CD4-positive, alpha-beta memory T cell (primary cell): ENCODE measurements at regions not wholly inside any gene's neighbourhood (a gene's known extent, or its start where the extent isn't known, plus 50 kb on each side); places are given as distances from the start of the nearest gene placed in this dataset.

ENCODE experiments used
- CTCF ChIA-PET: fragments of 350-600 bp; sonication (Branson Sonifier 250); formaldehyde crosslinking; loops from one replicate; lab custom pipeline; 2021; ENCODE audit warnings: inconsistent platforms; ENCODE audit not compliant: partially characterized antibody; lab: Charles Lee
- POLR2A ChIA-PET: fragments of 350-600 bp; sonication (Branson Sonifier 250); formaldehyde crosslinking; loops from one replicate; lab custom pipeline; 2021; ENCODE audit not compliant: partially characterized antibody; lab: Charles Lee
- DNase-seq, 5 donors: peaks; one replicate each; pipeline versions ENCODE4 v3.0.0 to v3.0.0-alpha.2; 2020 to 2022; ENCODE audit warnings: mixed read lengths in 1 of 5
- H3K27ac ChIP-seq: one replicate; pipeline ENCODE4 v1.7.0; 2013; ENCODE audit warnings: low read depth, low read length
- H3K27me3 ChIP-seq: 2 replicates; pipeline ENCODE4 v1.7.0; 2013; ENCODE audit warnings: mild to moderate bottlenecking, low read length, moderate library complexity; ENCODE audit not compliant: insufficient read depth
- H3K36me3 ChIP-seq: 2 replicates; pipeline ENCODE4 v1.7.0; 2013; ENCODE audit warnings: mild to moderate bottlenecking, low read length, moderate library complexity; ENCODE audit not compliant: insufficient read depth
- H3K4me1 ChIP-seq: 2 replicates; pipeline ENCODE4 v1.7.0; 2013; ENCODE audit warnings: mild to moderate bottlenecking, low read length, moderate library complexity; ENCODE audit not compliant: insufficient read depth
- H3K4me3 ChIP-seq, 2 donors: one replicate each; pipeline ENCODE4 v1.7.0; 2013; ENCODE audit warnings: low read length in 2 of 2, mild to moderate bottlenecking in 1 of 2
- H3K9me3 ChIP-seq, 2 donors: one replicate each; pipeline ENCODE4 v1.7.0; 2013; ENCODE audit warnings: low read length in 2 of 2, control low read depth in 1 of 2; ENCODE audit not compliant: control insufficient read depth in 1 of 2
- H3K27ac Mint-ChIP-seq, 7 donors: one replicate each; pipeline ENCODE4 v1.8.0; 2020 to 2021; ENCODE audit warnings: mixed read lengths in 7 of 7, mild to moderate bottlenecking in 6 of 7, inconsistent platforms in 3 of 7, moderate library complexity in 3 of 7
- H3K27me3 Mint-ChIP-seq, 2 donors: one replicate each; pipeline ENCODE4 v1.8.0; 2020 to 2021; ENCODE audit warnings: mixed read lengths in 2 of 2
- H3K36me3 Mint-ChIP-seq, 2 donors: one replicate each; pipeline ENCODE4 v1.8.0; 2020 to 2021; ENCODE audit warnings: mixed read lengths in 2 of 2, inconsistent platforms in 1 of 2, mild to moderate bottlenecking in 1 of 2
- H3K4me1 Mint-ChIP-seq, 4 donors: one replicate each; pipeline ENCODE4 v1.8.0; 2020 to 2021; ENCODE audit warnings: mixed read lengths in 4 of 4, mild to moderate bottlenecking in 1 of 4
- H3K4me3 Mint-ChIP-seq, 8 donors: one replicate each; pipeline ENCODE4 v1.8.0; 2020 to 2021; ENCODE audit warnings: mixed read lengths in 8 of 8, mild to moderate bottlenecking in 7 of 8, moderate library complexity in 6 of 8, inconsistent platforms in 3 of 8
- H3K9me3 Mint-ChIP-seq, 8 donors: one replicate each; pipeline ENCODE4 v1.8.0; 2020 to 2021; ENCODE audit warnings: mixed read lengths in 8 of 8, mild to moderate bottlenecking in 5 of 8, inconsistent platforms in 3 of 8, moderate library complexity in 1 of 8
- intact Hi-C: fragments of 100-400 bp; cut with micrococcal nuclease; formaldehyde crosslinking; loops from one replicate; pipeline ENCODE4 v1.15.1; 2023

- CTCF ChIA-PET: no interaction called here
- peaks cover 4 to 6% of the 10 kb centered on the region in 2 donors for H3K27me3 Mint-ChIP-seq
- H3K27ac ChIP-seq: no peak overlapping the region
- no peaks in the 10 kb centered on the region for H3K4me1 ChIP-seq
- H3K4me3 ChIP-seq: no peak overlapping the region
- no peaks in the 10 kb centered on the region for H3K36me3 Mint-ChIP-seq
- H3K27me3 ChIP-seq: no peaks in the 10 kb centered on the region
- no peak overlapping the region for H3K4me3 Mint-ChIP-seq
- intact Hi-C loops: no loop called here
- H3K4me1 Mint-ChIP-seq: no peaks in the 10 kb centered on the region
- no peak for DNase-seq
- POLR2A ChIA-PET: no interaction called here
- H3K9me3 ChIP-seq: no peaks in the 10 kb centered on the region
- H3K27ac Mint-ChIP-seq: no peak overlapping the region
- H3K36me3 ChIP-seq: no peaks in the 10 kb centered on the region
- H3K9me3 Mint-ChIP-seq: peaks cover 0 to 4% (median 0%) of the 10 kb centered on the region in 8 donors
These were observed 108.6 kb downstream of the RAB11FIP2 start for GRCh38 chr10:117938104-117938503.

DNA sequence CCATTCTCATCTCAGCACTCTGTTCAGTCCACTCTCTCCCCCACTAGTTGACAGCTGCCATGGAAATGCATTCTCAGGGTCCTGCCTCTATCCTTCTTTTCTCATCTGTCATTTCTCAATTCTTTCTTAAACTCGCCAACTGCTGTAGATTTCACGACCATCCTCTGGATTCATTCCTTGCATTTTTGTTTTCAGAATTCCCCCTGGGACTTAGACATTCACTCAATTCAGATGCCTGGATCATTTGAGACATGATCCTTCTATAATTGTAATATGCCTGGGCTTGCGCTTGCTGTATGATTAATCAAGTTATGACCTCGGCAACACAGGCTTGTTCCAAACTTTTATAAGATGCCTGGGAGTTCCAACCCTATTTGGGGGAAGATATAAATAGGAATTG, 104.5 kb downstream of the RAB11FIP2 start:
- no peak overlapping the region for H3K27ac Mint-ChIP-seq
- H3K4me3 ChIP-seq: no peak overlapping the region
- H3K9me3 ChIP-seq: no peaks in the 10 kb centered on the region
- ChIA-PET CTCF (no interaction called here), POLR2A (no interaction called here)
- intact Hi-C loops: no loop called here
- no peaks in the 10 kb centered on the region for H3K36me3 ChIP-seq
- H3K4me1 Mint-ChIP-seq: no peaks in the 10 kb centered on the region
- H3K27ac ChIP-seq: no peak overlapping the region
- H3K4me1 ChIP-seq: no peaks in the 10 kb centered on the region
- H3K9me3 Mint-ChIP-seq: peaks cover 0 to 3% (median 0%) of the 10 kb centered on the region in 8 donors
- peaks cover 6 to 9% of the 10 kb centered on the region in 2 donors for H3K27me3 Mint-ChIP-seq
- H3K27me3 ChIP-seq: no peaks in the 10 kb centered on the region
- DNase-seq: no peak
- H3K4me3 Mint-ChIP-seq: no peak overlapping the region
- no peaks in the 10 kb centered on the region for H3K36me3 Mint-ChIP-seq

- DNase-seq: no peak
- CTCF ChIA-PET: no interaction called here
- Histone ChIP-seq H3K4me3 (no peak overlapping the region), H3K27me3 (no peaks in the 10 kb centered on the region), H3K9me3 (no peaks in the 10 kb centered on the region), H3K27ac (no peak overlapping the region), H3K4me1 (no peaks in the 10 kb centered on the region), H3K36me3 (no peaks in the 10 kb centered on the region)
- POLR2A ChIA-PET: no interaction called here
- H3K4me3 Mint-ChIP-seq: no peak overlapping the region
- H3K27ac Mint-ChIP-seq: no peak overlapping the region
- intact Hi-C loops: no loop called here
- H3K9me3 Mint-ChIP-seq: peaks cover 0 to 3% (median 0%) of the 10 kb centered on the region in 8 donors
- H3K36me3 Mint-ChIP-seq: no peaks in the 10 kb centered on the region
- H3K4me1 Mint-ChIP-seq: no peaks in the 10 kb centered on the region
- peaks cover 6 to 9% of the 10 kb centered on the region in 2 donors for H3K27me3 Mint-ChIP-seq
These were observed 101.9 kb downstream of the RAB11FIP2 start for GRCh38 chr10:117944676-117945447.

GRCh38 chr10:117945651-117946050, 101.1 kb downstream of the RAB11FIP2 start:
- no peak overlapping the region for H3K4me3 Mint-ChIP-seq
- POLR2A ChIA-PET: no interaction called here
- no peak overlapping the region for H3K27ac Mint-ChIP-seq

DNA sequence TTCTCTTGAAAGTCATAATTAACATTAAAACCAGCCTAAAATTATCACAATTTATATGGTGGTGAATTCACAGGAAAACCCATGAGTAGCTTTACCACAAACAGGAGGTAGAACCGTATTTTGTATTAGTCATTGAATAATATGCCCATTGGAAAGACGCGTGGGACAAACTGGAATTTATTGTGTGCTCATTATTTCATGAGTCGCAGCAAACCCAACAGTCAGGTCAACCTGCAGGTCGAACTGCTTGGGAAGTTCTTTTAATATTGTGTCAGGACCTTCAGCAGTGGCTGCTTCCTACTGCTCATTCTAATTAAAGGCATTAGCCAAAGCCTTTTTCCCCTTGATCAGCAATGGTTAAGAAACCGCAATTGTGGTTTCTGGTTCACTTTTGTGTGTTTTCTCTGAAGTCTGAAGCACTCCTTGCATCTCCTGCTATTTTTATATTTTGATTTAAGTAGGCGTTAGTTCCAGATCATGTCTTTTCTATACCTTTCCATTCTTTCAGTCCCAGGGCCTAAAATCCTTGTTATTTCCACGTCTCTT, 100.1 kb downstream of the RAB11FIP2 start:
- no peaks in the 10 kb centered on the region for H3K36me3 ChIP-seq
- H3K4me1 Mint-ChIP-seq: no peaks in the 10 kb centered on the region
- no peaks in the 10 kb centered on the region for H3K36me3 Mint-ChIP-seq
- no peak overlapping the region for H3K4me3 Mint-ChIP-seq
- intact Hi-C loops: no loop called here
- peaks cover 0 to 3% (median 0%) of the 10 kb centered on the region in 8 donors for H3K9me3 Mint-ChIP-seq
- H3K4me3 ChIP-seq: no peak overlapping the region
- no peaks in the 10 kb centered on the region for H3K4me1 ChIP-seq
- H3K27ac Mint-ChIP-seq: no peak overlapping the region
- H3K9me3 ChIP-seq: no peaks in the 10 kb centered on the region
- no peaks in the 10 kb centered on the region for H3K27me3 ChIP-seq
- CTCF ChIA-PET: no interaction called here
- peaks cover 6 to 12% of the 10 kb centered on the region in 2 donors for H3K27me3 Mint-ChIP-seq
- H3K27ac ChIP-seq: no peak overlapping the region
- POLR2A ChIA-PET: no interaction called here
- DNase-seq: no peak

More at GRCh38 chr10:117945651-117946050, 101.1 kb downstream of the RAB11FIP2 start:
- H3K36me3 ChIP-seq: no peaks in the 10 kb centered on the region
- Mint-ChIP-seq H3K36me3 (no peaks in the 10 kb centered on the region), H3K9me3 (peaks cover 0 to 3% (median 0%) of the 10 kb centered on the region in 8 donors), H3K27me3 (peaks cover 6 to 9% of the 10 kb centered on the region in 2 donors), H3K4me1 (no peaks in the 10 kb centered on the region)
- CTCF ChIA-PET: no interaction called here
- H3K27me3 ChIP-seq: no peaks in the 10 kb centered on the region
- no peaks in the 10 kb centered on the region for H3K4me1 ChIP-seq
- H3K4me3 ChIP-seq: no peak overlapping the region
- no peak for DNase-seq
- no peaks in the 10 kb centered on the region for H3K9me3 ChIP-seq
- intact Hi-C loops: no loop called here
- H3K27ac ChIP-seq: no peak overlapping the region

DNA sequence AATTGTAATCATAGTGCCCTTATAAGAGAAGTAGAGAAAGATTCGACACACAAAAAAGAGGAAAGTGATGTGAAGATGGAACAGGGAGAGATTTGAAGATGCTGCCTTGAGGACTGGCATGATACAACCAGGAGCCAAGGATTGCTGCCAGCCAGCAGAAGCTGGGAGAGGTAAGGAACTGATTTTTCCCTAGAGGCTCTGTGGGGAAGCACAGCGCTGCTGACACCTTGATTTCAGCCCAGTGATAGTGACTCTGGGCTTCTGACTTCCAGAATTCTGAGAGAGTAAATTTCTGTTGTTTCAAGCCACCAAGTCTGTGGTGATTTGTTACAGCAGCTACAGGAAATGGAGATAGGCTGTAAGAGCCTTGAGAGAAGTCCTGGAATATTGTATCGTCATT, 98.2 kb downstream of the RAB11FIP2 start:
- Histone ChIP-seq H3K4me3 (no peak overlapping the region), H3K4me1 (no peaks in the 10 kb centered on the region), H3K27me3 (no peaks in the 10 kb centered on the region), H3K36me3 (no peaks in the 10 kb centered on the region), H3K27ac (no peak overlapping the region), H3K9me3 (no peaks in the 10 kb centered on the region)
- intact Hi-C loops: no loop called here
- no peak overlapping the region for H3K27ac Mint-ChIP-seq
- no peak for DNase-seq
- ChIA-PET POLR2A (interaction anchor here (0.6 kb wide), 1 partner anchor 20 kb away, joined by 3 read pairs; no protein-coding TSS in a partner anchor), CTCF (no interaction called here)
- no peaks in the 10 kb centered on the region for H3K36me3 Mint-ChIP-seq
- peaks cover 4 to 13% of the 10 kb centered on the region in 2 donors for H3K27me3 Mint-ChIP-seq
- H3K4me1 Mint-ChIP-seq: no peaks in the 10 kb centered on the region
- H3K4me3 Mint-ChIP-seq: no peak overlapping the region
- peaks cover 0 to 2% (median 0%) of the 10 kb centered on the region in 8 donors for H3K9me3 Mint-ChIP-seq

GRCh38 chr10:117950408-117950807, 96.3 kb downstream of the RAB11FIP2 start:
- Mint-ChIP-seq H3K36me3 (no peaks in the 10 kb centered on the region), H3K4me3 (no peak overlapping the region), H3K4me1 (no peaks in the 10 kb centered on the region), H3K27me3 (peaks cover 10 to 13% of the 10 kb centered on the region in 2 donors), H3K27ac (no peak overlapping the region), H3K9me3 (peaks cover 0 to 2% (median 0%) of the 10 kb centered on the region in 8 donors)
- DNase-seq: no peak
- H3K9me3 ChIP-seq: no peaks in the 10 kb centered on the region
- intact Hi-C loops: no loop called here
- H3K4me1 ChIP-seq: no peaks in the 10 kb centered on the region
- ChIA-PET POLR2A (no interaction called here), CTCF (no interaction called here)
- no peak overlapping the region for H3K4me3 ChIP-seq
- H3K36me3 ChIP-seq: no peaks in the 10 kb centered on the region
- no peaks in the 10 kb centered on the region for H3K27me3 ChIP-seq
- no peak overlapping the region for H3K27ac ChIP-seq
